HL-60 (cell line): ENCODE measurements at regions not wholly inside any gene's neighbourhood (a gene's known extent, or its start where the extent isn't known, plus 50 kb on each side); places are given as distances from the start of the nearest gene placed in this dataset.

ENCODE experiments used
- DNase-seq, 2 experiments: peaks; one replicate each; pipeline ENCODE4 v3.0.0-alpha.2; 2010 to 2020; ENCODE audit warnings: low read depth in 1 of 2, low spot score in 1 of 2
- H3K27ac ChIP-seq: fragments of 250-450 bp; sonication (Bioruptor Pico); replicated peaks from 2 replicates; pipeline ENCODE4 v1.5.1; 2020; ENCODE audit warnings: mild to moderate bottlenecking, moderate library complexity
- H3K27me3 ChIP-seq: fragments of 250-450 bp; sonication (Bioruptor Pico); 2 replicates; pipeline ENCODE4 v1.5.1; 2021; ENCODE audit warnings: mild to moderate bottlenecking, moderate library complexity; ENCODE audit not compliant: insufficient read depth, poor library complexity, severe bottlenecking
- H3K4me3 ChIP-seq: replicated peaks from 2 replicates; pipeline ENCODE4 v1.5.1; 2011; ENCODE audit warnings: mild to moderate bottlenecking, control low read depth, low read length; ENCODE audit not compliant: insufficient read depth
- CTCF ChIP-seq: IDR thresholded peaks from one replicate; pipeline ENCODE4 v1.5.1; 2011; ENCODE audit warnings: low read length, control low read depth, inconsistent platforms; ENCODE audit not compliant: insufficient read depth
- GABPA ChIP-seq: IDR thresholded peaks from 2 replicates; pipeline ENCODE4 v1.6.1; 2012; ENCODE audit warnings: low read depth
- POLR2AphosphoS5 ChIP-seq: IDR thresholded peaks from 2 replicates; pipeline ENCODE4 v1.6.1; 2012; ENCODE audit warnings: low read depth
- REST ChIP-seq: IDR thresholded peaks from 2 replicates; pipeline ENCODE4 v1.6.1; 2012; ENCODE audit warnings: low read depth; ENCODE audit not compliant: insufficient replicate concordance
- SPI1 ChIP-seq: IDR thresholded peaks from 2 replicates; pipeline ENCODE4 v1.6.1; 2012; ENCODE audit warnings: low read depth, mild to moderate bottlenecking, borderline replicate concordance

GRCh38 chr15:59886441-59886840 lies 117.7 kb upstream of the FOXB1 start:
- no peaks in the 10 kb centered on the region for H3K27me3 ChIP-seq
- no peak for TF ChIP-seq REST
- no peak for TF ChIP-seq POLR2AphosphoS5
- no peak for TF ChIP-seq CTCF
- no peak for TF ChIP-seq SPI1
- TF ChIP-seq GABPA: no peak
- H3K4me3 ChIP-seq: no peak overlapping the region
- no peak overlapping the region for H3K27ac ChIP-seq
- no peak for DNase-seq

- no peak for DNase-seq
- no peaks in the 10 kb centered on the region for H3K27me3 ChIP-seq
Measured at GRCh38 chr15:59885832-59886231, 118.3 kb upstream of the FOXB1 start.

More at GRCh38 chr15:59885832-59886231, 118.3 kb upstream of the FOXB1 start:
- no peak overlapping the region for H3K27ac ChIP-seq
- no peak for TF ChIP-seq CTCF
- no peak for TF ChIP-seq SPI1
- no peak for TF ChIP-seq POLR2AphosphoS5
- TF ChIP-seq GABPA: no peak
- no peak for TF ChIP-seq REST
- no peak overlapping the region for H3K4me3 ChIP-seq
